ENCODE measurements at regions not wholly inside any gene's neighbourhood (a gene's known extent, or its start where the extent isn't known, plus 50 kb on each side); places are given as distances from the start of the nearest gene placed in this dataset.

DNA sequence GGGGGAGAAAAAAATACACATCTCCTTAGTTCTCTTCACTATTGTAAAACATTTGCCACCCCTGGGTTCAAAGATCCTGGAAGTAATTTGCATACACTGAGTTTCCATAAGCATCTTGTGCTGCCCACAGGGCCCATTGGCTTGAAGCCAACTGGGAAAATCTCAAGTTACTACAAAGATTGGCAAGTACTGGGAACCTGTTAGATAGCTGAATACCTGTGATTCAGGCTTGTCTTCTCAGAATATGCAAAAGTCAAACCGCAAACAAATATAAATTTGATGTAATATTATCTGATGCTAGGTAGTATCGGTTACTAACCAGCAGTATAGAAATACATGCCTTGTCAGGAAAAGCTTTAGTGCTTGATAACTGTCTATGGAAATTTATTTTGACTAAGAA is 156.9 kb upstream of the FST start:
- DNase-seq, result no peak
- H3K36me3 Mint-ChIP-seq, result no peaks in the 10 kb centered on the region
- CTCF ChIA-PET, result no interaction called here
- H3K4me3 Mint-ChIP-seq, result no peak overlapping the region
- H3K27ac Mint-ChIP-seq, result no peak overlapping the region
- H3K9me3 Mint-ChIP-seq, result no peaks in the 10 kb centered on the region
- H3K27me3 Mint-ChIP-seq, result no peaks in the 10 kb centered on the region
- no peaks in the 10 kb centered on the region for H3K4me1 Mint-ChIP-seq (ENCODE audit: low read depth)
- POLR2A ChIA-PET, result no interaction called here
- intact Hi-C loops (cut with micrococcal nuclease), result no loop called here

DNA sequence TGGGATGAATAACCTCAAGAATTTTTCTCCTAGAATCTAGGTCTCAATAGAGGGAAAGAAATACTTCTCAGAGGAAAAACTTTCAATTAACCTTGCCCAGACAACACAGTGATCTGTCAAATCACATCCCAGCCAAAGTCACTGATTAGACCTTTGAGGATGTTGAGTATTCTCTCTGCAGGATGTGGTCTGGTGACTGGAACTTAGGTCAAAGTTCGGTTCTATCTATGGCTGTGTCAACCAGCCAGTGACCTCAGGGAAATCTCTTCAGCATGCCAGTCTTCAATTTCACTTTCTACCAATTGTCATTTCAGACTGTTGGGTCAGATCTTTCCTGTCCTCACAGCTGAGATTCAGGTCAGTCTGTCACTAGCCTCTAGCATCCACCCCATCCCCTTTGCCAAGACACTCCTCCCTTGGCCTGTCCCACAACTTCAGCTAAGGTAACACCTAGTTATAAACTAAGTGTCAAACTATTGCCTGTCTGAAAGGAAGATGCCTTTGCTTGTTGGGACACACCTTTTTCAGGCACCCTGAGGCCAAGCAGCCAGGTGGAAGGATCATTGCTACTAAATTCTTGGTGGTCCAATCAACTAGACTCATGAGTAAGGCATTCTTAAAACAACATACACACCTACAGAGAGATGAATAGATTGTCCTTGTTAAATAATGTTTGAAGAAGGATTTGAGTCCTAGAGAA is 156.3 kb upstream of the FST start:
- H3K4me3 Mint-ChIP-seq, result no peak overlapping the region

DNA sequence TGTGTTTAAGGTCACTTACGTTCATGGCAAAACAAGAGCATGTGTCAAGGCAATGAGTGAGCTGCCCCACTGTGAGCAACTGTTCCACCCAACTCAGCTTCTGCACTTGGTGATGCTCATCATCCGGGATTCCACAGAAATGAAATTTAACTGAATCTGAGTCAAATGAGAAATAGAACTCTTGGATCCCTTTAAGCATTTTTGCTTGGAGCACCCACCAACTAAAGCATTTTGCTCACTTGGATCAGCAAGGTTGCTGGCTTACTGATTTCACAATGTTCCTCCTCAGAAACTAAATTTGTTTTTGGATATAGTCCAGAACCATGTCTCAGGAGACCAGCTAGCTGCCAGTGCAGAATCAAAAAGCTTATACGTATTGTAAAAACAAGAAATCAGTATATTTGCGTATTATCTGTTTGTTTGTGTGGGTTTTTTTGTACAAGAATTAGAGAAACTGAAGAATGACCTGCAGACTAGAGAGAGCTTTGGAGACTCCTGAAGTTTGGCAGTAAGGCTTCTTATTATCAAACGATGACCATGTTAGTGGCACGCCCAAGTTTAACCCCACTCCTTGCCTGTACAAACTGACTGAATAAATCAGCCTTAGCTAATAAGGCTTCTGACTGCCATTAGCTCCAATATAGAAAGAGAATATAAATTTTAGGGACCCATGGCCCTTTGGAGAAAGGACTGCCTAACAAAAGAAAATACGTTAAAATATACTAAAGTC is 153.8 kb upstream of the FST start:
- H3K36me3 Mint-ChIP-seq, result no peaks in the 10 kb centered on the region
- ChIA-PET CTCF (no interaction called here), POLR2A (no interaction called here)
- no peak overlapping the region for H3K27ac Mint-ChIP-seq
- no peak overlapping the region for H3K4me3 Mint-ChIP-seq
- no peaks in the 10 kb centered on the region for H3K27me3 Mint-ChIP-seq
- no peaks in the 10 kb centered on the region for H3K9me3 Mint-ChIP-seq
- no peaks in the 10 kb centered on the region for H3K4me1 Mint-ChIP-seq (ENCODE audit: low read depth)
- DNase-seq, result no peak
- intact Hi-C loops (cut with micrococcal nuclease), result no loop called here

More for the DNA sequence above, 156.3 kb upstream of the FST start:
- ChIA-PET CTCF (no interaction called here), POLR2A (no interaction called here)
- intact Hi-C loops (cut with micrococcal nuclease), result no loop called here
- H3K4me1 Mint-ChIP-seq (ENCODE audit: low read depth), result no peaks in the 10 kb centered on the region
- H3K9me3 Mint-ChIP-seq, result no peaks in the 10 kb centered on the region
- DNase-seq, result no peak
- H3K27ac Mint-ChIP-seq, result no peak overlapping the region
- H3K36me3 Mint-ChIP-seq, result no peaks in the 10 kb centered on the region
- H3K27me3 Mint-ChIP-seq, result no peaks in the 10 kb centered on the region

GRCh38 chr5:53327811-53328334 is 152.6 kb upstream of the FST start:
- H3K27me3 Mint-ChIP-seq, result no peaks in the 10 kb centered on the region
- H3K9me3 Mint-ChIP-seq, result no peaks in the 10 kb centered on the region
- ChIA-PET CTCF (no interaction called here), POLR2A (no interaction called here)
- DNase-seq, result no peak
- H3K27ac Mint-ChIP-seq, result no peak overlapping the region
- intact Hi-C loops (cut with micrococcal nuclease), result no loop called here
- H3K36me3 Mint-ChIP-seq, result no peaks in the 10 kb centered on the region
- H3K4me3 Mint-ChIP-seq, result no peak overlapping the region
- H3K4me1 Mint-ChIP-seq (ENCODE audit: low read depth), result no peaks in the 10 kb centered on the region

DNA sequence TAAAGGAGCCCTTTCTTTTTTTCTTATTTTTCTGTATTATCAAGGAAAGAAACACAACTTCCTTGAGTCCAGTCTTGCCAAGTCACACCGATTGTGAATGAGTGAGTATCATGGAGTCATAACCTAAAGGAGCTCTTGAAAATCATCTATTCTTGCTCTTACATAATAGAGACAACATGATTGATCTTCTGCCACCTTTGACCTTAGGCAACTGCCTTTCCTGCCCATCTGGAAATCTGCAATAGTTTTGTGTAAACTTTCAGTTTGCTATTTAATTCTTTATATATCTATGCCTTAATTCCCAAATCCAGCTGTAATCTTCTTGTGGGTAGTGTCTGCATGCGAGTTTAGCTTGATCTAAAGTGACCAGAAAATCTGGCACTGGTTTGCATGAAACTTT is 149.9 kb upstream of the FST start:
- no peak for DNase-seq
- POLR2A ChIA-PET, result no interaction called here
- CTCF ChIA-PET, result no interaction called here

GRCh38 chr5:53331463-53331862 is 149.0 kb upstream of the FST start:
- Mint-ChIP-seq H3K27ac (no peak overlapping the region), H3K4me3 (no peak overlapping the region), H3K9me3 (no peaks in the 10 kb centered on the region), H3K4me1 (ENCODE audit: low read depth) (no peaks in the 10 kb centered on the region), H3K36me3 (no peaks in the 10 kb centered on the region), H3K27me3 (no peaks in the 10 kb centered on the region)
- ChIA-PET POLR2A (no interaction called here), CTCF (no interaction called here)
- DNase-seq, result no peak
- intact Hi-C loops (cut with micrococcal nuclease), result no loop called here

More for the DNA sequence above, 149.9 kb upstream of the FST start:
- H3K36me3 Mint-ChIP-seq, result no peaks in the 10 kb centered on the region
- H3K4me1 Mint-ChIP-seq (ENCODE audit: low read depth), result no peaks in the 10 kb centered on the region
- no peak overlapping the region for H3K4me3 Mint-ChIP-seq
- H3K27me3 Mint-ChIP-seq, result no peaks in the 10 kb centered on the region
- no peak overlapping the region for H3K27ac Mint-ChIP-seq
- intact Hi-C loops (cut with micrococcal nuclease), result no loop called here
- H3K9me3 Mint-ChIP-seq, result no peaks in the 10 kb centered on the region

DNA sequence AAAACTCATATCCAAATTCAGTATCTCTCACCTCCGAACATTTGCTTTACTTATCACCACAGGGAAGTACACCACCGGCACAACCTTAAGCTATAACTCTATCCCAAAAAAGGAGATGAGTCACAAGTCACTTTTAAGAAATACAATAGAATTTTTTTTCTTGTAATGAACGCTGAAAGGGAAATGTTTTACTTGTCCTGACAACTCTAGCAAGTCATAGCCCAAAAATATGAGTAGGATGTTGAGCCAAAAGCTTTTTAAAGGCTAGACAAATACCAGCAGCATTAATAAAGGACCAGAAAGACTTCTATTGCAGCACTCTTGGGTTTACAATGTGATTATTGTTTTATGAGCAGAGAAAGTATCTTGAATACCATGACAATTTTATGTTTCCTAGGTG is 147.3 kb upstream of the FST start:
- H3K27me3 Mint-ChIP-seq, result no peaks in the 10 kb centered on the region
- H3K36me3 Mint-ChIP-seq, result no peaks in the 10 kb centered on the region
- POLR2A ChIA-PET, result no interaction called here
- intact Hi-C loops (cut with micrococcal nuclease), result no loop called here
- H3K9me3 Mint-ChIP-seq, result no peaks in the 10 kb centered on the region
- no peaks in the 10 kb centered on the region for H3K4me1 Mint-ChIP-seq (ENCODE audit: low read depth)
- no peak overlapping the region for H3K27ac Mint-ChIP-seq
- H3K4me3 Mint-ChIP-seq, result no peak overlapping the region
- CTCF ChIA-PET, result no interaction called here
- no peak for DNase-seq

DNA sequence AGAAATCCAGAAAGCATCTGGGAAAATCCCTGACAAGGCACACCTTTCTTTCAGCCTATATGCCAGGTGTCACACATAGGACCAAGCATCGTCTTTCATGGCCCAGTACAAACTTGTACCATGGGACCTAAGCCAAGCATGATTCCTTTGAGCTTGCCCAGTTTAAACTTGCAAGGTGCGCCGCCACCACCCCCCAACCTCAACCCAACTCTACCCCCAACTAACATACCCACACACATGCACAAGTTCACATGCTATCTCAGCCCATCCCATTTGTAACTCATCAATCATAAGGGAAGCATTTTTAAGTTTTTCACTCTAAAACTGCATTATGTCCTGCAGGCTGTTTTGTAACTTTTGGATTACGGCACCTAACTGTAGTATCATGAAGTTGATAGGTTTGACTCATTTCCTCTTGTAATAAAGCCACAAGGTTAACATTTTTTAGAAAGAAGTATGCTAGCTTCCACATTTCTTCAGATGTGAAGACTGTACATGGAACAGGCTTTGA is 145.9 kb upstream of the FST start:
- H3K4me1 Mint-ChIP-seq (ENCODE audit: low read depth), result no peaks in the 10 kb centered on the region
- no peaks in the 10 kb centered on the region for H3K36me3 Mint-ChIP-seq
- POLR2A ChIA-PET, result no interaction called here
- H3K9me3 Mint-ChIP-seq, result no peaks in the 10 kb centered on the region
- intact Hi-C loops (cut with micrococcal nuclease), result no loop called here
- DNase-seq, result no peak
- H3K27ac Mint-ChIP-seq, result no peak overlapping the region
- CTCF ChIA-PET, result no interaction called here
- H3K4me3 Mint-ChIP-seq, result no peak overlapping the region
- H3K27me3 Mint-ChIP-seq, result no peaks in the 10 kb centered on the region

- Mint-ChIP-seq H3K4me3 (no peak overlapping the region), H3K9me3 (no peaks in the 10 kb centered on the region), H3K27ac (no peak overlapping the region), H3K36me3 (no peaks in the 10 kb centered on the region), H3K27me3 (no peaks in the 10 kb centered on the region), H3K4me1 (ENCODE audit: low read depth) (no peaks in the 10 kb centered on the region)
- intact Hi-C loops (cut with micrococcal nuclease), result no loop called here
- DNase-seq, result no peak
- POLR2A ChIA-PET, result no interaction called here
- CTCF ChIA-PET, result no interaction called here
Observed at GRCh38 chr5:53335115-53335514, 145.3 kb upstream of the FST start.

GRCh38 chr5:53337827-53338226 is 142.6 kb upstream of the FST start:
- Mint-ChIP-seq H3K4me3 (no peak overlapping the region), H3K27ac (no peak overlapping the region), H3K9me3 (no peaks in the 10 kb centered on the region), H3K27me3 (no peaks in the 10 kb centered on the region), H3K4me1 (ENCODE audit: low read depth) (no peaks in the 10 kb centered on the region), H3K36me3 (no peaks in the 10 kb centered on the region)
- ChIA-PET POLR2A (no interaction called here), CTCF (no interaction called here)
- no peak for DNase-seq
- intact Hi-C loops (cut with micrococcal nuclease), result no loop called here

DNA sequence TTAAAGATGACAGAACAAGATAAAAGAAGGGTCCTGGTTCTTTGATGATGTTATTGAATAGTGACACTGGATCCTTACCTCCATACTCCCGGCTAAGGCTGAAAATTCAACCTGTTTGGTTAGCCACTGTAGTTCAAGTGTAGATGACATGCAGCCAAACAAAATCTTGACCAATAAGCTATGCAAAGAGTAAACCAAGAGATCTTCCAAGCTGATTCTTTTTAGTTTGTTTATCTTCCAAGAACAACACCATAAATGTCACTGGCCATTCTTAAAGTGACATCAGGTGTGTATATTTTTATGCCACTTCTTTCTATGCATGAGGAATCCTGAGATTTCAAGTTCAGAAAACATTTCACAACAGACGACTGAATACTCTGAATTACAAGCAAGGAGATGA is 141.5 kb upstream of the FST start:
- H3K9me3 Mint-ChIP-seq, result no peaks in the 10 kb centered on the region
- CTCF ChIA-PET, result no interaction called here

GRCh38 chr5:53339962-53340540 is 140.4 kb upstream of the FST start:
- intact Hi-C loops (cut with micrococcal nuclease), result no loop called here
- no peak for DNase-seq
- H3K9me3 Mint-ChIP-seq, result peaks cover 3% of the 10 kb centered on the region
- H3K36me3 Mint-ChIP-seq, result no peaks in the 10 kb centered on the region
- POLR2A ChIA-PET, result no interaction called here
- no peaks in the 10 kb centered on the region for H3K4me1 Mint-ChIP-seq (ENCODE audit: low read depth)
- no peak overlapping the region for H3K4me3 Mint-ChIP-seq
- CTCF ChIA-PET, result no interaction called here
- no peaks in the 10 kb centered on the region for H3K27me3 Mint-ChIP-seq
- H3K27ac Mint-ChIP-seq, result no peak overlapping the region

More for the DNA sequence above, 141.5 kb upstream of the FST start:
- no peak overlapping the region for H3K27ac Mint-ChIP-seq
- POLR2A ChIA-PET, result no interaction called here
- no peak for DNase-seq
- intact Hi-C loops (cut with micrococcal nuclease), result no loop called here
- no peaks in the 10 kb centered on the region for H3K36me3 Mint-ChIP-seq
- H3K4me3 Mint-ChIP-seq, result no peak overlapping the region
- no peaks in the 10 kb centered on the region for H3K4me1 Mint-ChIP-seq (ENCODE audit: low read depth)
- H3K27me3 Mint-ChIP-seq, result no peaks in the 10 kb centered on the region
